HepG2 (cell line): ENCODE measurements at regions not wholly inside any gene's neighbourhood (a gene's known extent, or its start where the extent isn't known, plus 50 kb on each side); places are given as distances from the start of the nearest gene placed in this dataset.

Experiments used
- ATAC-seq: fragments of 200-7000 bp; cut with Tn5 transposase; 3 replicates; pipeline ENCODE4 v1.9.1; 2020; ENCODE audit warnings: mild to moderate bottlenecking, moderate library complexity
- BruUV-seq: library from RNA; stranded (reverse); fragments of 400-500 nt; replicated peaks from 2 replicates; lab custom pipeline; 2021; lab: Mats Ljungman, UMichigan
- CTCF ChIA-PET: fragments of 300-600 bp; formaldehyde crosslinking; extraction: SDS; loops from one replicate; lab custom pipeline; 2021; ENCODE audit warnings: low total read pairs, inconsistent platforms, low intra/inter-chr PET ratio; lab: Yijun Ruan, JAX
- POLR2A ChIA-PET: fragments of 350-600 bp; sonication (Branson Sonifier 250); formaldehyde crosslinking; loops from one replicate; lab custom pipeline; 2020; ENCODE audit warnings: antibody characterized with exemption, inconsistent platforms; lab: Yijun Ruan, JAX
- DNase-seq: peaks from one replicate; pipeline ENCODE4 v3.0.0-alpha.2; 2015; ENCODE audit warnings: low spot score
- FAIRE-seq: peaks from 3 replicates; lab custom pipeline; 2011; peaks lifted over from hg19 to GRCh38; lab: Jason Lieb, UNC
- H2AFZ ChIP-seq: one replicate; pipeline ENCODE4 v1.6.1; 2011; ENCODE audit warnings: low read length, inconsistent platforms
- H3K27ac ChIP-seq: fragments of 300-600 bp; 3 replicates; pipeline ENCODE4 v1.8.0; 2011; ENCODE audit warnings: mixed run types, mild to moderate bottlenecking, mixed read lengths, low read length, inconsistent platforms; ENCODE audit not compliant: insufficient read depth; ENCODE audit errors: extremely low read length
- H3K27me3 ChIP-seq, 2 experiments: fragments of 200-600 bp in 1 of 2; 2 replicates in 1 of 2; 3 replicates in 1 of 2; pipeline versions ENCODE4 v1.6.0 to v1.8.0; 2011; ENCODE audit warnings: low read length in 2 of 2, mild to moderate bottlenecking in 2 of 2, moderate library complexity in 2 of 2, inconsistent platforms in 1 of 2; ENCODE audit not compliant: insufficient read depth in 2 of 2, control insufficient read depth in 1 of 2
- H3K36me3 ChIP-seq, 2 experiments: fragments of 200-600 bp in 1 of 2; replicated peaks in 1 of 2; 2 replicates in 1 of 2; 3 replicates in 1 of 2; pipeline versions ENCODE4 v1.5.1 to v1.8.0; 2011; ENCODE audit warnings: low read length in 2 of 2, inconsistent platforms in 1 of 2; ENCODE audit not compliant: insufficient read depth in 2 of 2, control insufficient read depth in 1 of 2
- H3K4me1 ChIP-seq: 2 replicates; pipeline ENCODE4 v1.5.1; 2012; ENCODE audit warnings: low read length, inconsistent platforms; ENCODE audit not compliant: insufficient read depth
- H3K4me2 ChIP-seq: 2 replicates; pipeline ENCODE4 v1.6.0; 2011; ENCODE audit warnings: low read depth, low read length, inconsistent platforms
- H3K4me3 ChIP-seq, 3 experiments: fragments of 200-600 bp in 1 of 3; sonication (generic), shearing (Covaris generic) in 1 of 3; replicated peaks in 1 of 3; 2 replicates each; pipeline ENCODE4 v1.5.1; 2011 to 2016; ENCODE audit warnings: low read length in 3 of 3, inconsistent platforms in 2 of 3, low read depth in 2 of 3, mild to moderate bottlenecking in 2 of 3, control low read depth in 1 of 3, mixed read lengths in 1 of 3; ENCODE audit not compliant: insufficient read depth in 1 of 3
- H3K79me2 ChIP-seq: one replicate; pipeline ENCODE4 v1.6.1; 2011; ENCODE audit warnings: low read length, inconsistent platforms; ENCODE audit not compliant: insufficient read depth
- H3K9ac ChIP-seq: 2 replicates; pipeline ENCODE4 v1.6.0; 2011; ENCODE audit warnings: mild to moderate bottlenecking, low read depth, low read length, inconsistent platforms; ENCODE audit not compliant: insufficient read depth
- H3K9me3 ChIP-seq: 2 replicates; pipeline ENCODE4 v1.5.1; 2012; ENCODE audit warnings: mild to moderate bottlenecking, low read length
- H4K20me1 ChIP-seq: 2 replicates; pipeline ENCODE4 v1.6.0; 2011; ENCODE audit warnings: inconsistent platforms, mild to moderate bottlenecking, low read length, moderate library complexity; ENCODE audit not compliant: insufficient read depth
- CCAR2 ChIP-seq: fragments of 200-400 bp; formaldehyde crosslinking; optimal IDR thresholded peaks from 2 replicates; pipeline ENCODE3; 2018; ENCODE audit warnings: low read depth, mild to moderate bottlenecking, low read length, moderate library complexity
- MAFF ChIP-seq: IDR thresholded peaks from 2 replicates; pipeline ENCODE4 v1.6.1; 2011; ENCODE audit warnings: low read depth, low read length, improper control_type of control experiment
- MAFK ChIP-seq, 2 experiments: IDR thresholded peaks in 1 of 2; conservative IDR thresholded peaks in 1 of 2; 2 replicates each; pipeline ENCODE4 v1.6.1; 2011; ENCODE audit warnings: improper control_type of control experiment in 2 of 2, low read length in 2 of 2
- PATZ1 ChIP-seq: sonication (generic); formaldehyde crosslinking; IDR thresholded peaks from 2 replicates; pipeline ENCODE4 v1.4.0; 2020; ENCODE audit warnings: missing genetic modification reagents
- SSRP1 ChIP-seq: IDR thresholded peaks from 2 replicates; pipeline ENCODE4 v1.6.1; 2016; ENCODE audit warnings: control low read depth
- ZGPAT ChIP-seq: IDR thresholded peaks from 2 replicates; pipeline ENCODE4 v1.6.1; 2016; ENCODE audit warnings: mild to moderate bottlenecking
- WGBS: methylation state at CpG from one replicate; pipeline ENCODE4 v1.1.6; 2017; ENCODE audit warnings: low lambda C conversion rate; 5-methylcytosine and 5-hydroxymethylcytosine counted together
- in situ Hi-C: cut with HindIII; loops from 2 replicates; pipeline ENCODE4 v1.10.0; 2017; ENCODE audit warnings: low pct_unique_long_range_greater_than_20kb; ENCODE audit not compliant: extremely low pct_ligation_motif_present
- intact Hi-C: fragments of 100-400 bp; cut with micrococcal nuclease; formaldehyde crosslinking; loops from one replicate; pipeline ENCODE4 v1.10.0; 2022; ENCODE audit not compliant: unreplicated experiment

GRCh38 chr2:198791623-198792022, 666.1 kb downstream of the SATB2 start:
- TF ChIP-seq MAFK (conservative IDR thresholded peaks at IDR 0.05 in 1 of 2, IDR thresholded peaks at IDR 0.05 in 1 of 2; ENCODE audit: low read length in 2 of 2) (peak; percentile 83 to 91), CCAR2 (no peak), ZGPAT (CRISPR knock-in tag) (no peak), SSRP1 (CRISPR knock-in tag) (no peak), MAFF (peak; percentile 91), PATZ1 (CRISPR knock-in tag) (no peak)
- POLR2A ChIA-PET: no interaction called here
- H2AFZ ChIP-seq: no peak overlapping the region
- no peaks in the 10 kb centered on the region for H4K20me1 ChIP-seq
- in situ Hi-C loops: no loop called here
- no peaks in the 10 kb centered on the region for H3K27me3 ChIP-seq
- H3K27ac ChIP-seq: no peak overlapping the region
- H3K4me1 ChIP-seq: no peaks in the 10 kb centered on the region
- CTCF ChIA-PET: no interaction called here
- no peak overlapping the region for H3K4me3 ChIP-seq
- WGBS: 0% methylated on average over 1 of the region's 1 CpG
- intact Hi-C loops: no loop called here
- no peaks in the 10 kb centered on the region for H3K36me3 ChIP-seq
- H3K9me3 ChIP-seq: no peaks in the 10 kb centered on the region
- DNase-seq: no peak
- no peak overlapping the region for H3K9ac ChIP-seq
- no peak for ATAC-seq
- BruUV-seq: no TSS peak
- no peaks in the 10 kb centered on the region for H3K79me2 ChIP-seq
- H3K4me2 ChIP-seq: no peak overlapping the region
- FAIRE-seq: no peak
